ENCODE measurements at regions not wholly inside any gene's neighbourhood (a gene's known extent, or its start where the extent isn't known, plus 50 kb on each side); places are given as distances from the start of the nearest gene placed in this dataset.

- no peaks in the 10 kb centered on the region for H3K9me2 ChIP-seq (ENCODE audit: insufficient read depth)
- no peak overlapping the region for H3K4me2 ChIP-seq (ENCODE audit: unreplicated experiment)
- no peak overlapping the region for H3K27ac ChIP-seq
- H3F3A ChIP-seq (ENCODE audit: insufficient read depth) = no peaks in the 10 kb centered on the region
- H3K9me3 ChIP-seq (ENCODE audit: low read depth) = no peaks in the 10 kb centered on the region
- in situ Hi-C loops (cut with MboI) = no loop called here
- no peak for DNase-seq
- no peaks in the 10 kb centered on the region for H3K27me3 ChIP-seq (replicated peaks; ENCODE audit: insufficient read depth)
- no peaks in the 10 kb centered on the region for H3K36me3 ChIP-seq (ENCODE audit: low read depth)
- H2AFZ ChIP-seq = no peak overlapping the region
- H3K4me1 ChIP-seq (ENCODE audit: insufficient read depth) = no peaks in the 10 kb centered on the region
- TF ChIP-seq EZH2phosphoT487 (IDR thresholded peaks at IDR 0.05; ENCODE audit: insufficient read depth, low read depth) = no peak
- TF ChIP-seq EZH2 (IDR thresholded peaks at IDR 0.05; ENCODE audit: insufficient read depth, poor library complexity, severe bottlenecking) = no peak
- no peak overlapping the region for H3K4me3 ChIP-seq
- no peak overlapping the region for H3K9ac ChIP-seq
- no peaks in the 10 kb centered on the region for H4K20me1 ChIP-seq (ENCODE audit: insufficient read depth)
- no peaks in the 10 kb centered on the region for H3K79me2 ChIP-seq (ENCODE audit: insufficient read depth)
- WGBS, 2 experiments (ENCODE audit: low coverage in 1 of 2, low lambda C conversion rate in 2 of 2, missing lambda C conversion rate in 2 of 2) = 11 to 20% methylated on average over 1 of the region's 1 CpG
These were observed 596.5 kb downstream of the MED13L start for GRCh38 chr12:115680967-115681366.

DNA sequence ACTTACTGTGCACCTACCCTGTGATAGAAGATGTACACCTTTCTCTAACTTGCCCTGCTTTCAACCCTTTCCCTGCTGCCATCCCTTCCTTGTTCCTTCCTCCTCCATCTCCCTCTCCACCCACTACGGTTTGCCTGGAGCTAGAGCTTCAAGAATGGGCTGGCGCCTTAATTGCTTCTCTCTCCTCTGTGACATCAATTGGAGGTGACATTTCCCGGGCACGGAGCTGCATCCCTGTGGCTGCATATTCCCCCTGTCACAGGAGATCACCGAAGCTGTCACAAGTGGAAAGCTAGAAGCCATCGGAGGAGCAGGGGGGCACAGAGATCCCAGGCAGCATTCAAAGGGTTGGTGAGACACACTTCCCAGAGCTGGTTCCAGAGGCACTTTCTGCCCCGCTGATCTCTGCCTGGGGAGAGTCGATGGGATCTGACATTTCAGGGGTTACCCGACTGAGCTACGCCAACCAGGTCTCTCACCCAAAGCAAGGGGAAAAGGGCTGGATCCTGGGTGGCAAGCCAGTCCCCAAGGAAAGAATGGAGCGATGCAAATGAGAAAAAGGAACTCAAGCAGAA is 604.9 kb downstream of the MED13L start:
- in situ Hi-C loops (cut with MboI) = no loop called here
- H3K79me2 ChIP-seq (ENCODE audit: insufficient read depth) = no peaks in the 10 kb centered on the region
- H3K4me2 ChIP-seq (ENCODE audit: unreplicated experiment) = no peak overlapping the region
- no peak overlapping the region for H3K4me3 ChIP-seq
- no peak overlapping the region for H2AFZ ChIP-seq
- DNase-seq = no peak
- no peak overlapping the region for H3K27ac ChIP-seq
- no peaks in the 10 kb centered on the region for H3F3A ChIP-seq (ENCODE audit: insufficient read depth)
- H3K4me1 ChIP-seq (ENCODE audit: insufficient read depth) = no peaks in the 10 kb centered on the region
- WGBS, 2 experiments (ENCODE audit: low coverage in 1 of 2, low lambda C conversion rate in 2 of 2, missing lambda C conversion rate in 2 of 2) = 70 to 80% methylated on average over 11 of the region's 11 CpGs
- no peaks in the 10 kb centered on the region for H3K36me3 ChIP-seq (ENCODE audit: low read depth)
- no peaks in the 10 kb centered on the region for H3K9me3 ChIP-seq (ENCODE audit: low read depth)
- TF ChIP-seq EZH2 (IDR thresholded peaks at IDR 0.05; ENCODE audit: insufficient read depth, poor library complexity, severe bottlenecking) (no peak), EZH2phosphoT487 (IDR thresholded peaks at IDR 0.05; ENCODE audit: insufficient read depth, low read depth) (no peak)
- H3K9ac ChIP-seq = no peak overlapping the region
- no peaks in the 10 kb centered on the region for H3K9me2 ChIP-seq (ENCODE audit: insufficient read depth)
- H3K27me3 ChIP-seq (replicated peaks; ENCODE audit: insufficient read depth) = 0 out of 2 replicates have a peak, but pooled peaks cover 6% of the 10 kb centered on the region
- H4K20me1 ChIP-seq (ENCODE audit: insufficient read depth) = no peaks in the 10 kb centered on the region

GRCh38 chr12:115672086-115672485 is 605.4 kb downstream of the MED13L start:
- Histone ChIP-seq H3K4me2 (ENCODE audit: unreplicated experiment) (no peak overlapping the region), H2AFZ (no peak overlapping the region), H3K79me2 (ENCODE audit: insufficient read depth) (no peaks in the 10 kb centered on the region), H3K27me3 (replicated peaks; ENCODE audit: insufficient read depth) (0 out of 2 replicates have a peak, but pooled peaks cover 6% of the 10 kb centered on the region), H3K9me2 (ENCODE audit: insufficient read depth) (no peaks in the 10 kb centered on the region), H3K9me3 (ENCODE audit: low read depth) (no peaks in the 10 kb centered on the region), H3K36me3 (ENCODE audit: low read depth) (no peaks in the 10 kb centered on the region), H4K20me1 (ENCODE audit: insufficient read depth) (no peaks in the 10 kb centered on the region), H3K4me1 (ENCODE audit: insufficient read depth) (no peaks in the 10 kb centered on the region), H3K4me3 (no peak overlapping the region), H3F3A (ENCODE audit: insufficient read depth) (no peaks in the 10 kb centered on the region), H3K9ac (no peak overlapping the region), H3K27ac (no peak overlapping the region)
- in situ Hi-C loops (cut with MboI) = no loop called here
- TF ChIP-seq EZH2 (IDR thresholded peaks at IDR 0.05; ENCODE audit: insufficient read depth, poor library complexity, severe bottlenecking) (no peak), EZH2phosphoT487 (IDR thresholded peaks at IDR 0.05; ENCODE audit: insufficient read depth, low read depth) (no peak)
- 72 to 76% methylated on average over 3 of the region's 3 CpGs for WGBS, 2 experiments (ENCODE audit: low coverage in 1 of 2, low lambda C conversion rate in 2 of 2, missing lambda C conversion rate in 2 of 2)
- DNase-seq = no peak

GRCh38 chr12:115670869-115671268 is 606.6 kb downstream of the MED13L start:
- H4K20me1 ChIP-seq (ENCODE audit: insufficient read depth) = no peaks in the 10 kb centered on the region
- WGBS, 2 experiments (ENCODE audit: low coverage in 1 of 2, low lambda C conversion rate in 2 of 2, missing lambda C conversion rate in 2 of 2) = 44 to 50% methylated on average over 5 of the region's 5 CpGs
- DNase-seq = no peak
- TF ChIP-seq EZH2 (IDR thresholded peaks at IDR 0.05; ENCODE audit: insufficient read depth, poor library complexity, severe bottlenecking) (no peak), EZH2phosphoT487 (IDR thresholded peaks at IDR 0.05; ENCODE audit: insufficient read depth, low read depth) (no peak)
- H3K79me2 ChIP-seq (ENCODE audit: insufficient read depth) = no peaks in the 10 kb centered on the region
- no peak overlapping the region for H3K4me3 ChIP-seq
- no peaks in the 10 kb centered on the region for H3K36me3 ChIP-seq (ENCODE audit: low read depth)
- H2AFZ ChIP-seq = no peak overlapping the region
- H3K9me2 ChIP-seq (ENCODE audit: insufficient read depth) = no peaks in the 10 kb centered on the region
- H3K9me3 ChIP-seq (ENCODE audit: low read depth) = no peaks in the 10 kb centered on the region
- H3K4me1 ChIP-seq (ENCODE audit: insufficient read depth) = no peaks in the 10 kb centered on the region
- no peak overlapping the region for H3K9ac ChIP-seq
- H3K27me3 ChIP-seq (replicated peaks; ENCODE audit: insufficient read depth) = 0 out of 2 replicates have a peak, but pooled peaks cover 6% of the 10 kb centered on the region
- in situ Hi-C loops (cut with MboI) = no loop called here
- H3K4me2 ChIP-seq (ENCODE audit: unreplicated experiment) = no peak overlapping the region
- H3F3A ChIP-seq (ENCODE audit: insufficient read depth) = no peaks in the 10 kb centered on the region
- no peak overlapping the region for H3K27ac ChIP-seq

GRCh38 chr12:115667116-115667515 is 610.4 kb downstream of the MED13L start:
- in situ Hi-C loops (cut with MboI) = no loop called here
- Histone ChIP-seq H3K4me3 (no peak overlapping the region), H4K20me1 (ENCODE audit: insufficient read depth) (no peaks in the 10 kb centered on the region), H3K4me1 (ENCODE audit: insufficient read depth) (no peaks in the 10 kb centered on the region), H3K4me2 (ENCODE audit: unreplicated experiment) (no peak overlapping the region), H3K9ac (no peak overlapping the region), H3K27ac (no peak overlapping the region), H3K79me2 (ENCODE audit: insufficient read depth) (no peaks in the 10 kb centered on the region), H3K36me3 (ENCODE audit: low read depth) (no peaks in the 10 kb centered on the region), H3K9me2 (ENCODE audit: insufficient read depth) (no peaks in the 10 kb centered on the region), H3K27me3 (replicated peaks; ENCODE audit: insufficient read depth) (no peaks in the 10 kb centered on the region), H3K9me3 (ENCODE audit: low read depth) (no peaks in the 10 kb centered on the region), H3F3A (ENCODE audit: insufficient read depth) (no peaks in the 10 kb centered on the region), H2AFZ (no peak overlapping the region)
- no peak for TF ChIP-seq EZH2phosphoT487 (IDR thresholded peaks at IDR 0.05; ENCODE audit: insufficient read depth, low read depth)
- TF ChIP-seq EZH2 (IDR thresholded peaks at IDR 0.05; ENCODE audit: insufficient read depth, poor library complexity, severe bottlenecking) = no peak
- DNase-seq = no peak
- 6 to 10% methylated on average over 1 of the region's 1 CpG for WGBS, 2 experiments (ENCODE audit: low coverage in 1 of 2, low lambda C conversion rate in 2 of 2, missing lambda C conversion rate in 2 of 2)

Data from GM23248 (cell line).